ENCODE measurements at regions not wholly inside any gene's neighbourhood (a gene's known extent, or its start where the extent isn't known, plus 50 kb on each side); places are given as distances from the start of the nearest gene placed in this dataset.

DNA sequence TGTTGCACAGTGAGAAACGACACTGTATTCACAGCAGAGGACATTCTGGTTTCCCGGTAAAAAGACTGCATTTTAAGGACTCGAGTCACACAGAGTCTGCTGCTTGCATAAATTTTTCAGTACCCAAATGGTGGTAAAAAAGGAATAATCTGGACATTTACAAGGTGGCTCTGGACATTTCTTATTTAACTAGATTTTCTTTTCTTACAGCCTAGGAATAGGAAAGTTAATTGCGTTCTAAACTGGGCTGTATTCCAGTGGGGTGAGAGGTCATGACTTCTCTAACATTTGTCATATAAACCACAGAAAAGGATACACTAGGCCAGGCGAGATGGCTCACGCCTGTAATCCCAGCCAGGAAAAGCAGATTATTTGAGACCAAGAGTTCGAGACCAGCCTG, 237.5 kb upstream of the KLF6 start:
- TF ChIP-seq, protein P1, sequence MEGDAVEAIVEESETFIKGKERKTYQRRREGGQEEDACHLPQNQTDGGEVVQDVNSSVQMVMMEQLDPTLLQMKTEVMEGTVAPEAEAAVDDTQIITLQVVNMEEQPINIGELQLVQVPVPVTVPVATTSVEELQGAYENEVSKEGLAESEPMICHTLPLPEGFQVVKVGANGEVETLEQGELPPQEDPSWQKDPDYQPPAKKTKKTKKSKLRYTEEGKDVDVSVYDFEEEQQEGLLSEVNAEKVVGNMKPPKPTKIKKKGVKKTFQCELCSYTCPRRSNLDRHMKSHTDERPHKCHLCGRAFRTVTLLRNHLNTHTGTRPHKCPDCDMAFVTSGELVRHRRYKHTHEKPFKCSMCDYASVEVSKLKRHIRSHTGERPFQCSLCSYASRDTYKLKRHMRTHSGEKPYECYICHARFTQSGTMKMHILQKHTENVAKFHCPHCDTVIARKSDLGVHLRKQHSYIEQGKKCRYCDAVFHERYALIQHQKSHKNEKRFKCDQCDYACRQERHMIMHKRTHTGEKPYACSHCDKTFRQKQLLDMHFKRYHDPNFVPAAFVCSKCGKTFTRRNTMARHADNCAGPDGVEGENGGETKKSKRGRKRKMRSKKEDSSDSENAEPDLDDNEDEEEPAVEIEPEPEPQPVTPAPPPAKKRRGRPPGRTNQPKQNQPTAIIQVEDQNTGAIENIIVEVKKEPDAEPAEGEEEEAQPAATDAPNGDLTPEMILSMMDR (IDR thresholded peaks at IDR 0.05; ENCODE audit: insufficient read depth, low read length, severe bottlenecking) = no peak
- DNase-seq (ENCODE audit: low read depth) = no peak
- FAIRE-seq = no peak

DNA sequence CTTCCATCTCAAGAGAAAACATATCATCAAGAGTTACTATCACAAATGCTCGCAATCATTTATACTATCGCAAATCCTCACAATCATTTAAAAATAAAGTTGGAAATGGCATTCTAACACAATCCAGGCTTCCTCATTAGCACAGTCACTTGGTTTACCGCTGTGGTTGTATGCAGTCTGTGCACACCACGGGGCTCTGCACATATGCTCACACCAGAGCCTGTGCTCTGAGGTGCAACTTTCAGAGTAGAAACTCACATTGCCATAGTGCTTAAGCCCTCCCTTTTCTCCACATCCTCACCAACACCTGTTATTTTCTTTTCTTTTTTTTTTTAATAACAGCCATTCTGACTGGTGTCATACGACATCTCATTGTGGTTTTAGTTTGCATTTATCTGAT, 235.6 kb upstream of the KLF6 start:
- no peaks in the 10 kb centered on the region for H3K36me3 ChIP-seq (ENCODE audit: control insufficient read depth, insufficient read depth, low read length)

More for the DNA sequence above, 237.5 kb upstream of the KLF6 start:
- no peaks in the 10 kb centered on the region for H3K36me3 ChIP-seq (ENCODE audit: control insufficient read depth, insufficient read depth, low read length)
- H3K27me3 ChIP-seq (ENCODE audit: control insufficient read depth, insufficient read depth, low read length) = no peaks in the 10 kb centered on the region
- H3K4me3 ChIP-seq (ENCODE audit: low read depth, low read length) = no peak overlapping the region

DNA sequence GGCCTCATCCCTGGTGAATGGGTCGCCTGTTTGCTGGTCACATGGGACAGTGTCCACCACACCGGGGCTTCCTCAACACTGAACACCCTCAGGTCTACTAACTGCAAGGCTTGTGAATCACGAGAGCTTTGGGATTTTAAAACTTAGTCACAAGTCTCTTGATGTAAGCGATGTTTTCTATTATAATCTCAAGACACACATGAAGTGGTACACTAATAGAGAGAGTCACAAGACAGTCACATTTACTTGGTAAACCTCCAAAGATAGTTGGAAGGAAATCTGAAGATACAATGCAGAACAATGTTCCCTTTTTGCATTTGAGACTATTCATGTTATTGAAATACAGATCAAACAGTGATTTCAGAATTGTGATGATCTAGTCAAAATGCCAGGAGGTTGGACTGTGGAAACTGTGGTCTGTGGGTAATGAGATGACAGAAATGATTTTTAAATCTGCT, 233.1 kb upstream of the KLF6 start:
- DNase-seq (ENCODE audit: low read depth) = no peak
- Histone ChIP-seq H3K36me3 (ENCODE audit: control insufficient read depth, insufficient read depth, low read length) (no peaks in the 10 kb centered on the region), H3K4me3 (ENCODE audit: low read depth, low read length) (no peak overlapping the region), H3K27me3 (ENCODE audit: control insufficient read depth, insufficient read depth, low read length) (no peaks in the 10 kb centered on the region)
- TF ChIP-seq, protein P1 (IDR thresholded peaks at IDR 0.05; ENCODE audit: insufficient read depth, low read length, severe bottlenecking) = no peak
- FAIRE-seq = no peak

More for the DNA sequence above, 235.6 kb upstream of the KLF6 start:
- no peak overlapping the region for H3K4me3 ChIP-seq (ENCODE audit: low read depth, low read length)
- no peaks in the 10 kb centered on the region for H3K27me3 ChIP-seq (ENCODE audit: control insufficient read depth, insufficient read depth, low read length)
- TF ChIP-seq, protein P1 (IDR thresholded peaks at IDR 0.05; ENCODE audit: insufficient read depth, low read length, severe bottlenecking) = no peak
- no peak for FAIRE-seq
- DNase-seq (ENCODE audit: low read depth) = no peak

DNA sequence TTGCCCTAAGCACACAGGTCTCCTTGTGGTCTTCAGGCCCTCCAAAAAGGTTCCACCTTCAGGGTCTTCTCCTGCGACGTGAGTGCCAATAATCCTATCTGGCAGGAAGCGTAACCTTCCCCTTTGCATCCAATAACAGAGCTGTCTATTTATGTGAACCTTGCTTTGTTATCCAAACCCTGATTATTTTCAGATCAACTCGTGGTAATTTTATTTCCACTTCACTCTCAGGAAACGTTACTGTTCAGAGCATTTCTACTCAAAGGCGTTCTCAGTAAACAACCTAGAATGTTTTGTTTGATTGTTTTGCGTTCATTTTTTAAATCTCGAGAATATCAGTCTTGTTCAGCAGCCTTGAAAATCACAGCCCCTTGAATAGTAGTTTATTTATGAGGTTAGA, 232.3 kb upstream of the KLF6 start:
- DNase-seq (ENCODE audit: low read depth) (no peak), FAIRE-seq (peak; percentile 36)
- H3K4me3 ChIP-seq (ENCODE audit: low read depth, low read length) = no peak overlapping the region
- H3K27me3 ChIP-seq (ENCODE audit: control insufficient read depth, insufficient read depth, low read length) = no peaks in the 10 kb centered on the region
- H3K36me3 ChIP-seq (ENCODE audit: control insufficient read depth, insufficient read depth, low read length) = no peaks in the 10 kb centered on the region
- TF ChIP-seq, protein P1 (IDR thresholded peaks at IDR 0.05; ENCODE audit: insufficient read depth, low read length, severe bottlenecking) = no peak

DNA sequence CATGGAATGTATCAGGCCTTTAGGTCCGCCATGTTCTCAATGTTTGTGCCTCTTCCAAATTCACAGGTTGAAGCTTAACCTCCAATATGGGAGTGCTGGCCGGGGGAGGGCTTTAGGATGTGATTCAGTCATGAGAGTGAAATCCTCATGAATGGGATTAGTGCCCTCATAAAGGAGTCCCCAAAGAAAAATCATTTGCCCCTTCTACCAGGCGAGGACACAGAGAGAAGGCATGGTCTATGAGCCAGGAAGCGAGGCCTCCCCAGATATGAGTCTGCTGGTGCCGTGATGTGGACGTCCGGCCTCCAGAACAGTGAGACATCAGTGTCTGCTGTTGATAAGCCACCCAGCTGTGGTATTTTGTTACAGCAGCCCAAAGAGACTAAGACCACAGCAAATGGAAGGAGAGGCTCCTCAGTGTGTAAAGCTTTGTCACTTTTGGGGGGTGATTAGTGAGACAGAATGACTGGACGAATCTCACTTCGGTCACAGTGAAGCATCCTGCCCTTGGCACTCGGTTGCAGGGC, 231.3 kb upstream of the KLF6 start:
- Histone ChIP-seq H3K4me3 (ENCODE audit: low read depth, low read length) (no peak overlapping the region), H3K36me3 (ENCODE audit: control insufficient read depth, insufficient read depth, low read length) (no peaks in the 10 kb centered on the region), H3K27me3 (ENCODE audit: control insufficient read depth, insufficient read depth, low read length) (no peaks in the 10 kb centered on the region)
- TF ChIP-seq, protein P1 (IDR thresholded peaks at IDR 0.05; ENCODE audit: insufficient read depth, low read length, severe bottlenecking) = no peak
- FAIRE-seq = no peak
- no peak for DNase-seq (ENCODE audit: low read depth)

DNA sequence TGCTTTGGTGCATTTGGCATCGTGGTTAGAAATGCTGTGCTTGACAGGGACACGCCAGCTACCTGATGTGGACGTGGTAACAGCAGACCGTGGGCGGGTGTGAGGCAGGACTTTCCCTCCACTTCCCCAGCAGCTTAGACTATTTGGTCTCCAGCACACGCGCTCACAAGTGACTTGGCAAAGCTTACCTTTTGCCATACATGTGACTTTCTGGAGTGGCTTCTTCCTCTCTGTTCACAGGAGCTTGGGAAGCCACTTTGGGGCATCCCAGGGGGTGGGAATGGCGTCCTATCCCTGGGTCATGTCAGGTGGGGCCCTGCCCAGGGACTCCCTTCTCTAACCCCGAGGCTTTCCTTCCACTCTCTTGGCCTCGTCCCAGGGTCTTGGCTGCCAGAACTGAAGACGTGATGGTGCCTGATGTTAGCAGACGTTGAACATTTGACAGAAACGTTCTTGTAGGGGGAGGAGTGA, 228.7 kb upstream of the KLF6 start:
- H3K36me3 ChIP-seq (ENCODE audit: control insufficient read depth, insufficient read depth, low read length) = no peaks in the 10 kb centered on the region
- no peak for DNase-seq (ENCODE audit: low read depth)
- no peak for FAIRE-seq
- H3K27me3 ChIP-seq (ENCODE audit: control insufficient read depth, insufficient read depth, low read length) = no peaks in the 10 kb centered on the region
- H3K4me3 ChIP-seq (ENCODE audit: low read depth, low read length) = no peak overlapping the region
- TF ChIP-seq, protein P1 (IDR thresholded peaks at IDR 0.05; ENCODE audit: insufficient read depth, low read length, severe bottlenecking) = no peak

Measured in bronchial epithelial cell (primary cell).